Activated CD4-positive, alpha-beta T cell treated with anti-CD3 and anti-CD28 coated beads for 1 hour (primary cell): ENCODE measurements at regions not wholly inside any gene's neighbourhood (a gene's known extent, or its start where the extent isn't known, plus 50 kb on each side); places are given as distances from the start of the nearest gene placed in this dataset.
A peak's percentile ranks its signal among the peaks of the same experiment; 100 is the strongest.

Experiments
- DNase-seq: peaks from one replicate; pipeline ENCODE4 v3.0.0-alpha.2; 2020

DNA sequence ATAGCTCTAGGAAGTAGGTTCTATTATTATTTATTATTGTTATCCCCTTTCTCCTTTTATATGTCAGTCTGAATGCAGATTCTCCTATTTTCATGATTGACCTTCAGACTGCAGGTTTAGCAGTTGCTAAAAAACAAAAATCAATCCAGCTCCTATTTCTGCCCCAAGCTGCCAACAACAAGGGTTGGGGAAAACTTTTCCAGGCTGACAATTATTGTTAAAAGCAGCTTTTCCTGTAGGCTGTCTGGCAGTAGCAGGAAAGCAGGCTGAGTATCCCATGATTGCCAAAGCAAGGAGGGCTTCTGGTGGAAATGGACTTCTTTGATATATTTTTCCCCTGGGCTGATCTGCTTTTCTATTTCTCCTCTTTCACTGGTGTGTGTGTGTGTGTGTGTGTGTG, 78.0 kb upstream of the CTLA4 start:
- DNase-seq = no peak

GRCh38 chr2:203790134-203790852, 77.3 kb upstream of the CTLA4 start:
- no peak for DNase-seq

DNA sequence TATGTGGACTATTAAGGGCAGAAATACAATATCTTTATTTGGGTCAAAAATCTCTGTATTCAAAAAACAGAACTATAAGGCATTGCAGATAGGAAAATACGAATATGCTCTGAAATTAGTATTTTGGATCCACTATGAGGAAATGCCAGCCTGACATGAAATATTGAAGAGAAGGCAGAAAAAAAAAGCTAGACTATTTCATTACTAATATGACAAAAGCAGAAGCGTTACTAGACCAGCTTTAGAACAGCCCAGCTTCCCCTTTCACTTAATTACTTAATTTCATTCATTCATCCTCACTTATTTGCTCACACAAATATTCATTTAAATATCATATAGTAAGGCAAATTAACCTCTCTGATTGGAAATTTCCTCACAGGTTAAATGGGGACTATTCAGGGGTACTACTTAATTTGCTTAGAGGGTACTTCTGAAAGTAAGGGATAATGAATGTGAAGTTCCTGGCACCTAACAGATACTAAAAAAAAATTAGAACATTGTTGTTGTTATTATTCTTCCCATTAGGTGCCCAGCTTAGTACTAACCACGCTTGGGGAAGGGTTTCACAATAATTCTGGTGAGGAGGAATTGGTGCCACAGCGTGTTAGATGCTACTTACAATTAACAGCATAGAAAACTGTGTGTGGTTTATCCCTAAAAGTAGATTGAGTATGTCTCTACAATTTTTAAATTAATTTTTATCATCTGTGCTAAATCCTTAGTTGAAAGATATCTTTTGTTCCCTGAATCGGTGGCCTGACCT, 71.1 kb upstream of the CTLA4 start:
- DNase-seq = no peak

DNA sequence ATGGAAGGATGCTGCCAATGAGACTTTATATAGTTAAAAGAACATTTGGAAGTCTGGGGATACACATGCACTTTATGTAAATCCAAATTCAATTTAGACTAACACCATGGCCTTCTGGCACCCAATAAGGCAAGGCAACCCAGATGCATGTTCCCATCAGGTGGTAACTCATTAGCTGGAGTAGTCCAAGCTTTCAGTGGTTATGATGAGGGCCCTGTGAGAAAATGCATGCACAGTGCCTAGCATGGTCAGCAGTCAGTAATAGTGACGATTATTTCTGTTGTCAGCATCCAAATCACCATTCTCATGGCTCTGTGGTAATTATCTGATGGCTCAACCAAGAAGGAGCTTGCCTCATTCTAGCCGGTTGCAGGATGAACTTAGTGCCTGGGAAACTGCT, 70.3 kb upstream of the CTLA4 start:
- DNase-seq = no peak

GRCh38 chr2:203797712-203798111, 69.9 kb upstream of the CTLA4 start:
- DNase-seq = no peak

DNA sequence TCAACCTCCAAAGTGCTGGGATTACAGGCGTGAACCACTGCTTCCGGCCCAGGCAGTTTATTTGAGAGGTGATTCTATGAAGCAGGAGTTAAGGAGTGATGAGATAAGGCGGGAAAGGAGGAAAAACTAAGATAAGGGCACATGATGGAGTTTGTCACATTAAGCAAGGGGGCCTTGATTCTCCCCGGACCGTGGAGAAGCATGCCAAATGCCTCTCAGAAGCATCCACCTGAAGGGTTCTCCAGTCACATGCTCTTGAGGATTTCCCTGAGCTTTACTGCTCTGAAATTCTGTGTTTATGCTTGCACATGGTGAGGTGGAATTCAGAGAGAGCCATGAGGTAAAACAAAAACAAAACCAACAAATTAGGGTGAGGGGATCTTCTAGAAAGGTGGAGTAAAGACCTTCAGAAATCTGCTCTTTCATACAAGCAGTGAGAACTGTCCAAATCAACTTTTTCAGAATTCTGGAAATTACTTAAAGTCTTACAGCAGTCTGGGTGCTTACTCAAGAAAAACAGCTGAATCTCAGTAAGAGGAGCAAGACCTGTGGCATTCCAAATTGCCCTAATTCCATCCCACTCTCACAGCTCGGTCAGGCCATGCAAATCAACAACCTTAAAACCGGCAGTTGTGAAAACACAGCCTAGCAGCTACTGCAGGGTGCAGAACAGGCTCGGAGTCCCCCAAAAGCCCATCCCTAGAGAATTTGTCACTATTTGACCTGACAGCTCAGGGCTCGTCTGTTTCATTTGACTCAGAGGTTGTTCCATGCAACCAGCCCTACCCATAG, 69.1 kb upstream of the CTLA4 start:
- DNase-seq = no peak

GRCh38 chr2:203799908-203800307, 67.7 kb upstream of the CTLA4 start:
- DNase-seq = no peak

DNA sequence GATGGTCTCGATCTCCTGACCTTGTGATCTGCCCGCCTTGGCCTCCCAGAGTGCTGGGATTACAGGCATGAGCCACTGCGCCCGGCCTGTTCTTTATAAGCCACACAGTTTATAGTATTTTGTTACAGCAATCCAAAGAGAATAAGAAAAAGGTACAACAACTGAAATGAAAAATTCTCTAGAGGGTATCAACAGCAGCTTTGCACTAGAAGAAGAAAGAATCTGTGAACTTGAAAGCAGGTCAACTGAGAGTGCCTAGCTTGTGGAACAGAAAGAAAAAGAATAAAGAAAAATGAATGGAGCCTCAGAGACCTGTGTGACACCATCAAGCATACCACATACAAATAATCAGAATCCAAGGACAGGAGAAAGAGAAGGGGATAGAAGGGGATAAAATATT, 66.8 kb upstream of the CTLA4 start:
- DNase-seq = no peak

- no peak for DNase-seq
Observed at GRCh38 chr2:203802342-203803052, 65.1 kb upstream of the CTLA4 start.

GRCh38 chr2:203803053-203803429, 64.5 kb upstream of the CTLA4 start:
- no peak for DNase-seq

DNA sequence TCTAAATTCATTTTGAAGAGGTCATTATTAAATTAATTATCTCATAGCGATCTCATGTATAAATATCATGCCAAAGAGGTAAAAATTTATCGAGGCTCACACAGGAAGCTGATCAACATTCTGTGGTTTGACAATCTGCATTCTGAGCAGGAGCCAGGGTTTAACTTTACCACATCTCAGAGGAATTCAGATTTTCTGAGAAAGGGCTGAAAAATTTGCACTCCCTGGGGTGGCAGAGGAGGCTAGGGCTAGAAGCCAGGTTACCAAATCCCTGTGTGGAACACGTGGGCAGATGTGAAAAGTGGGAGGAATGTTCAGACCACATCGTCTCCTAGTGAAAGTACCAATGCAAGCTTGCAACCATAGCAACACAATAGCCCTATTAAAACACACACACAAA, 63.5 kb upstream of the CTLA4 start:
- no peak for DNase-seq

GRCh38 chr2:203804764-203805485, 62.6 kb upstream of the CTLA4 start:
- DNase-seq = no peak

DNA sequence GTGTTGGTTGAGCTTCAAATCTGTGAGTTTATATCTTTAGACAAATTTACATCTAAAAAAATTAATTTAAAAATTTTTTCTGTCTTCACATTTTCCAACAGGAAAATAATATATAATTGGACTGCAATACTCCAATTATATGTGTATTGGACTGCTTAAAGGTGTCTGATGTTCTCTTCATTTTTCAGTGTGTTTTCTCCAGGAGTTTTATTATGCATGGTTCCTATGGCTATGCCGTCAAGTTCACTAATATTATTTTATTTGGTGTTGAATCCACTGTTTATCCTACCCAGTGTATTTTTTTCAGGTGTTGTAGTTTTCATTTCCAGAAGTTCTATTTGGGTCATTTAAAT, 62.1 kb upstream of the CTLA4 start:
- DNase-seq = no peak

DNA sequence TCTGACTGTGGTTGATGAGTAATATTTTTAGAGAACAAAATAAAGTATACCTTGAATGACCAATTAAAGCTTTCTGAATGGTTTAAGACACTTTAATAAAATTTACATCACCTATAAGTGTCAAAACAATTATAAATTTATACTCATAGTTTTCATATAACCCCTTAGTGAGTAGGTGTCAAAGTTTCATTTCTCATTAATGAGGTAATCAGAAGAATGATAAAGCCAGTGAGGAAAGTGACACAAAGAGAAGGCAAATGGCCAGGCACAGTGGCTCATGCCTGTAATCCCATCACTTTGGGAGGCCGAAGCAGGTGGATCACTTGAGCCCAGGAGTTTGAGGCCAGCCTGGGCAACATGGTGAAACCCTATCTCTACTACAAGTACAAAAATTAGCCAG, 60.8 kb upstream of the CTLA4 start:
- no peak for DNase-seq

DNA sequence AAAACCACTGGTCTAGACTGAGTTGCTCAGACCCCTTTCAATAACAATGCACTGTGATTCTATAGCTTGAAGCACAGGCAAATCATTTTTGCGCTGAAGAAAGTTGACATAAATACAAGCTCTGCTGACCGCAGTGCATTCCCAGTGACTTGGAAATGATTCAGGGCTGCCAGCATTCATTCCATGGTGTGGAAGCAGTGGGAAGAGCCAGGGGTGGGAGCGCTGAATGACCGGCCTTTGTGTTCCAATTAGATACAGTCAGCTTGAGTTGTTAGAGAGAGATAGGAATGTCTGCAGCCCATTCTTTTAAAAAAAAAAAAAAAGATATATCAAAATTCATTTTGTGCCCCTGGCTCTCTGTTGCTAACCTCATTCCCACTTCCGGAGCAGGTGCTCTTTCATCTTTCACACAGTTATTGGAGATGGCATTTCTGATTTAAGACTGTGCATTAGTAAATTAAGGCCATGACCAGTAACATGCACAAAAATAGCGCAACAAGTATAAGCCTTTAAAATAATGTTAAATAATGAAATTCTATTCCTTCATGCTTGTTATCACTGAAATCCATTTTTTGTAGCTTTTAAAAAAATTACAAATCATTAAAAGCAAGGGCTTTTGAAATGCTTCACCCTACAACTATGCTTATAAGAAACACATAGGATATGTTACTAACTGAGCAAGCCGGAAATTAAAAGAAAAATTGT, 59.4 kb upstream of the CTLA4 start:
- no peak for DNase-seq

- no peak for DNase-seq
Observed at GRCh38 chr2:203809084-203809521, 58.5 kb upstream of the CTLA4 start.

- DNase-seq = no peak
Observed at GRCh38 chr2:203809991-203810510, 57.5 kb upstream of the CTLA4 start.

GRCh38 chr2:203811491-203812221, 55.9 kb upstream of the CTLA4 start:
- peak; percentile 48 for DNase-seq

DNA sequence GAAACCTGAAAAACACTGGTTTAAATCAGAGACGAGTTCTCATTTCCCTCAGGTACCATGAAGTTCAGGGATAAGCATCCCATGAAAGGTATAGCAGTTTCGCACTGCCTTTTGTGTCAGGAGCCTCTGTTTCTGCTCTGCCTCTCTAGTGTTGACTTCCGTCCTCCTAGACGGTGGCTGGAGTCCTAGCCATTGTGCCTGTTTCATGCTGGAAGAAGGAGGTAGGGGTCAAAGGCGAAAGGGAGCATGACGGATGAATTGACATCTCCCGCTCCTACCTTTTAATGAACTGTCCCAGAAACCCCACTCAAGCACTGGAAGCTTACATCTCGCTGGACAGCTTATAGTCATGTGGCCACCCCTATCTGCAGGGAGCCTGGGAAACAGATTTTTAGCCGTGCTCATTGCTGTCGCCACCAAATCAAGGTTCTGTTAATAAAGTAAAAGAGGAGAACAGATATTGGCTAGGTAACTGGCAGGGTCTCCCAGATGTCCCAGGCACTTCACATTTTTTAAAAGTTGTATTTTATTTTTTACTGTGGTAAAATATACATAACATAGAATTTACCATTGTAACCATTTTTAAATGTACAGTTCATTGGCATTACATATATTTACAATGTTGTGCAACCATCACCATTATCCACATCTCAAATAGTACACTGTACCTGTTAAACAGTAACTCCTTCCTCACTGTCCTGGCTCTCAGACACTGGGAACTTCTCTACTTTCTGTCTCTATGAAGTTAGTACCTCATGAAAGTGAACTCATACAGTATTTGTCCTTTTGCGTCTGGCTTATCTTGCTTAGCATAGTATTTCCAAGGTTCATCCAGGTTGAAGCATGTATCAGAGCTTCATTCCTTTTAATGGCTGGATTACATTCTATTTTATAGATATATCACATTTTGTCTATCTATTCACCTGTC, 55.0 kb upstream of the CTLA4 start:
- no peak for DNase-seq

DNA sequence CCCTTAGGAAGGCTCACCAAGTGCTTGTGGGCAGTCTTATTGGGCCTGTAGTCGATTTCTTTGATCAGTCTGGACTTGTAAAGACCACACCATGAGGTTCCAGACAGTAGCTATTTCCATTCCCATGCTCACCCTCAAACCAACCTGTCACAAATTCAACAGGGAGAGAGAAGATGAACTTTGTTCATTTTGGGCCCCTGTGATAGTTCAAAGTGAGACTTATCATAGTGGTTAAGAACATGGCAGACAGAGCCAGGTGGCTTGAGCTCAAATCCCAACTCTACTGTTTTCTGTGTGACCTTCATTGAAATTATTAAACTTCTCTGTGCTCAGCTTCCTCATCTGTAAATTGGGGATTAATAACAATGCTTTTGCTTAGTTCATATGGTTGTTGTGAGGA, 53.9 kb upstream of the CTLA4 start:
- no peak for DNase-seq
